CD4-positive, alpha-beta T cell treated with Interleukin-6 for 4 hours (primary cell): ENCODE measurements at regions not wholly inside any gene's neighbourhood (a gene's known extent, or its start where the extent isn't known, plus 50 kb on each side); places are given as distances from the start of the nearest gene placed in this dataset.

Experiments used
- DNase-seq: peaks from one replicate; pipeline ENCODE4 v3.0.0-alpha.2; 2020; ENCODE audit warnings: mixed read lengths

GRCh38 chr16:73172241-73172972 lies 124.5 kb upstream of the ZFHX3 start:
- no peak for DNase-seq

GRCh38 chr16:73171901-73172240 lies 123.9 kb upstream of the ZFHX3 start:
- no peak for DNase-seq

GRCh38 chr16:73171380-73171779 lies 123.5 kb upstream of the ZFHX3 start:
- no peak for DNase-seq

- DNase-seq: no peak
Measured at GRCh38 chr16:73170612-73171038, 122.7 kb upstream of the ZFHX3 start.

GRCh38 chr16:73166947-73167550 lies 119.1 kb upstream of the ZFHX3 start:
- no peak for DNase-seq

- DNase-seq: no peak
Measured at GRCh38 chr16:73166441-73166851, 118.5 kb upstream of the ZFHX3 start.

GRCh38 chr16:73163238-73163815 lies 115.4 kb upstream of the ZFHX3 start:
- no peak for DNase-seq

- no peak for DNase-seq
Measured at GRCh38 chr16:73161977-73162376, 114.0 kb upstream of the ZFHX3 start.

- no peak for DNase-seq
Measured at GRCh38 chr16:73159296-73159695, 111.4 kb upstream of the ZFHX3 start.

- DNase-seq: no peak
Measured at GRCh38 chr16:73157861-73158260, 109.9 kb upstream of the ZFHX3 start.

- DNase-seq: no peak
Measured at GRCh38 chr16:73154063-73154870, 106.3 kb upstream of the ZFHX3 start.

- no peak for DNase-seq
Measured at GRCh38 chr16:73152386-73153125, 104.6 kb upstream of the ZFHX3 start.

GRCh38 chr16:73151941-73152340 lies 104.0 kb upstream of the ZFHX3 start:
- DNase-seq: no peak

- DNase-seq: no peak
Measured at GRCh38 chr16:73151225-73151624, 103.3 kb upstream of the ZFHX3 start.

GRCh38 chr16:73150786-73151185 lies 102.9 kb upstream of the ZFHX3 start:
- no peak for DNase-seq

GRCh38 chr16:73149334-73149733 lies 101.4 kb upstream of the ZFHX3 start:
- no peak for DNase-seq

GRCh38 chr16:73147958-73148357 lies 100.0 kb upstream of the ZFHX3 start:
- no peak for DNase-seq

GRCh38 chr16:73145166-73145880 lies 97.4 kb upstream of the ZFHX3 start:
- DNase-seq: no peak

- no peak for DNase-seq
Measured at GRCh38 chr16:73143576-73144422, 95.9 kb upstream of the ZFHX3 start.

- no peak for DNase-seq
Measured at GRCh38 chr16:73143002-73143401, 95.1 kb upstream of the ZFHX3 start.
